Gastrocnemius medialis (tissue), 4 donors: ENCODE measurements at regions not wholly inside any gene's neighbourhood (a gene's known extent, or its start where the extent isn't known, plus 50 kb on each side); places are given as distances from the start of the nearest gene placed in this dataset.

Experiments used
- ATAC-seq, 2 donors: fragments of 150-250 bp; one replicate each; pipeline ENCODE4 v1.9.1; 2016
- DNase-seq, 2 donors: peaks; one replicate each; pipeline ENCODE4 v3.0.0-alpha.2; 2019
- H3K27ac ChIP-seq, 4 donors: fragments of 200-600 bp; sonication (generic); 1 replicate in 1 of 4; 2 replicates in 3 of 4; pipeline ENCODE4 v1.5.1; 2016 to 2018; ENCODE audit warnings: mild to moderate bottlenecking in 2 of 4, moderate library complexity in 1 of 4
- H3K27me3 ChIP-seq, 3 donors: fragments of 200-600 bp; sonication (generic) in 2 of 3; 1 replicate in 1 of 3; 2 replicates in 2 of 3; pipeline versions ENCODE4 v1.5.1 to v1.6.0; 2016 to 2019; ENCODE audit warnings: mild to moderate bottlenecking in 1 of 3, moderate library complexity in 1 of 3
- H3K36me3 ChIP-seq, 2 donors: fragments of 200-600 bp; sonication (generic) in 1 of 2; one replicate each; pipeline ENCODE4 v1.5.1; 2017 to 2018
- H3K4me1 ChIP-seq, 2 donors: fragments of 200-600 bp; sonication (generic) in 1 of 2; one replicate each; pipeline ENCODE4 v1.5.1; 2016 to 2017; ENCODE audit warnings: mild to moderate bottlenecking in 2 of 2
- H3K4me3 ChIP-seq, 4 donors: fragments of 200-600 bp; sonication (generic) in 3 of 4; 1 replicate in 1 of 4; 2 replicates in 3 of 4; pipeline ENCODE4 v1.5.1; 2016 to 2019; ENCODE audit warnings: mild to moderate bottlenecking in 2 of 4
- H3K9me3 ChIP-seq, 3 donors: fragments of 200-600 bp; sonication (generic) in 2 of 3; 1 replicate in 1 of 3; 2 replicates in 2 of 3; pipeline ENCODE4 v1.5.1; 2016 to 2019
- POLR2A ChIP-seq, 2 donors: fragments of 450-650 bp; IDR thresholded peaks; one replicate each; pipeline ENCODE4 v1.6.1; 2017; ENCODE audit warnings: antibody characterized with exemption in 2 of 2, mild to moderate bottlenecking in 2 of 2, moderate library complexity in 2 of 2
- in situ Hi-C, 4 donors: fragments of 200-750 bp; cut with MboI; loops; one replicate each; pipeline versions ENCODE4 v1.15.0 to v1.8.0; 2017; ENCODE audit warnings: low sequenced_read_pairs in 4 of 4
- intact Hi-C: fragments of 100-400 bp; cut with DNase I; formaldehyde crosslinking; loops from one replicate; pipeline ENCODE4 v1.15.1; 2023; ENCODE audit warnings: low total_unique reads
- TF ChIP-seq, protein P1 (sequence below), 5 experiments: fragments of 450-650 bp in 3 of 5; fragments of 200-600 bp in 2 of 5; sonication (generic) in 2 of 5; IDR thresholded peaks in 4 of 5; conservative IDR thresholded peaks in 1 of 5; 1 replicate in 4 of 5; 2 replicates in 1 of 5; pipeline ENCODE4 v1.5.1; 2016 to 2019; ENCODE audit warnings: antibody characterized with exemption in 5 of 5, mild to moderate bottlenecking in 3 of 5, moderate library complexity in 3 of 5

DNA sequence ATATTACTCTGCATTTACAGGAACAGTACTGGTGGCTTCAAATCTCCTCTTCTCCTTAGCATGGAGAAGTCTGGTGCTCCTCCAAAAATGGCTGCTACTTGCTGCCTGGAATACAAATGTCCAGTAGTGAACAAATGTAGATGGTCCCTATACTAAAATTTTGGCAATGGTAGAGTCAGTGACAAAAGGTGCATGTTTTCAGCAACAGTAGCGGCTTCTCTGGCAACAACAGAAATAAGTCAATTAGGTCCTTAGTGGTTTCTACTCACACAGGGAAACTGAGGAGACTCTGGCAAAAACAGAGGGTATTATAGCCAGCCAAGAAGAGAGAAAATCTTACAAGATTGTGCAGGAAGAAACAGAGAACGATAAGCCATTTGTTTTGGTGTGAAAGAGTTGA lies 1368.4 kb upstream of the ADGRL3 start:
- no peak overlapping the region for H3K27ac ChIP-seq
- no peaks in the 10 kb centered on the region for H3K27me3 ChIP-seq
- no peak for TF ChIP-seq POLR2A (IDR thresholded peaks at IDR 0.05)
- TF ChIP-seq, protein P1, sequence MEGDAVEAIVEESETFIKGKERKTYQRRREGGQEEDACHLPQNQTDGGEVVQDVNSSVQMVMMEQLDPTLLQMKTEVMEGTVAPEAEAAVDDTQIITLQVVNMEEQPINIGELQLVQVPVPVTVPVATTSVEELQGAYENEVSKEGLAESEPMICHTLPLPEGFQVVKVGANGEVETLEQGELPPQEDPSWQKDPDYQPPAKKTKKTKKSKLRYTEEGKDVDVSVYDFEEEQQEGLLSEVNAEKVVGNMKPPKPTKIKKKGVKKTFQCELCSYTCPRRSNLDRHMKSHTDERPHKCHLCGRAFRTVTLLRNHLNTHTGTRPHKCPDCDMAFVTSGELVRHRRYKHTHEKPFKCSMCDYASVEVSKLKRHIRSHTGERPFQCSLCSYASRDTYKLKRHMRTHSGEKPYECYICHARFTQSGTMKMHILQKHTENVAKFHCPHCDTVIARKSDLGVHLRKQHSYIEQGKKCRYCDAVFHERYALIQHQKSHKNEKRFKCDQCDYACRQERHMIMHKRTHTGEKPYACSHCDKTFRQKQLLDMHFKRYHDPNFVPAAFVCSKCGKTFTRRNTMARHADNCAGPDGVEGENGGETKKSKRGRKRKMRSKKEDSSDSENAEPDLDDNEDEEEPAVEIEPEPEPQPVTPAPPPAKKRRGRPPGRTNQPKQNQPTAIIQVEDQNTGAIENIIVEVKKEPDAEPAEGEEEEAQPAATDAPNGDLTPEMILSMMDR (IDR thresholded peaks at IDR 0.05 in 4 of 5, conservative IDR thresholded peaks at IDR 0.05 in 1 of 5) = no peak
- no peaks in the 10 kb centered on the region for H3K36me3 ChIP-seq
- H3K9me3 ChIP-seq = no peaks in the 10 kb centered on the region
- no peaks in the 10 kb centered on the region for H3K4me1 ChIP-seq
- in situ Hi-C loops (no loop called here), intact Hi-C loops (no loop called here)
- DNase-seq (no peak), ATAC-seq (no peak)
- H3K4me3 ChIP-seq = no peak overlapping the region

DNA sequence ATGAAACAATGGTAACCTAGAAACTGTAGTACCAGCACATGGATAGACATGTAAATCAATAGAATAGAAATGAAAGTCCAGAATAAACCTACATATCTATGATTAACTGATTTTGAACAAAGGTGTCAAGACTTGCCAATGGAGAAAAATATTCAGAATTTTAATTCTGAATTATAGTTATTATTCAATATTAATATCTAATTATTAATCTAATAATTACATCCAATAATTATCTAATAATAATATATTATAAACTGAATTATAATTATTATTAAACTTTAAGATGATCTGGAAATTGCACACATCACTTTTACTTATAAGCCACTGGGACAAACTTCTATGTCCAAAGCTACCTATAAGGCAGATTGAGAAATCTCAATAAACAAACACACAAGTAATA lies 1365.2 kb upstream of the ADGRL3 start:
- DNase-seq (no peak), ATAC-seq (no peak)
- no peaks in the 10 kb centered on the region for H3K27me3 ChIP-seq
- H3K4me1 ChIP-seq = no peaks in the 10 kb centered on the region
- intact Hi-C loops = no loop called here
- TF ChIP-seq, protein P1 (IDR thresholded peaks at IDR 0.05 in 4 of 5, conservative IDR thresholded peaks at IDR 0.05 in 1 of 5) = no peak
- TF ChIP-seq POLR2A (IDR thresholded peaks at IDR 0.05) = no peak
- no peak overlapping the region for H3K4me3 ChIP-seq
- H3K36me3 ChIP-seq = no peaks in the 10 kb centered on the region
- no peak overlapping the region for H3K27ac ChIP-seq
- H3K9me3 ChIP-seq = no peaks in the 10 kb centered on the region
- in situ Hi-C loops = no loop called here

DNA sequence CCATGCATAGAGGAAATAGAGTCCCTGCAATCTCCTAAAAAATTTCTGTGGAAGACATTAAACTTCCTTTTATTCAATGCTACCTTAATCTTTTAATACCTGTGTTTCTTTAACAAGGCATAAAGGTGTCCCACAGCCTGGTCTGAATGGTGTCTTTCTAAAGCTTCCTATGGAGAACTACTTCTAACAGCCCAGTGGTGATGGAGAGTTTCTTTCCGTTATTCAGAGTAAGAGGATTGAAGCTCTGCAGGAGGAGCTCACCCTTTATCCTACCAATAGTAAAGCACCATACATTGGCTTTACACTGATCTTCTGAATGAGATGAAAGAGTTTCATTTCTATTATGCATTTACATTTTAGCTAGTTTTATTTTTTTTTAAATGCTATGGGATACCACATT lies 1362.4 kb upstream of the ADGRL3 start:
- no peak for DNase-seq
- TF ChIP-seq, protein P1 (IDR thresholded peaks at IDR 0.05 in 4 of 5, conservative IDR thresholded peaks at IDR 0.05 in 1 of 5) = no peak
- no peak for TF ChIP-seq POLR2A (IDR thresholded peaks at IDR 0.05)
- H3K27me3 ChIP-seq = no peaks in the 10 kb centered on the region
- no peaks in the 10 kb centered on the region for H3K4me1 ChIP-seq
- no peaks in the 10 kb centered on the region for H3K9me3 ChIP-seq
- intact Hi-C loops = no loop called here
- no peak overlapping the region for H3K4me3 ChIP-seq
- in situ Hi-C loops = no loop called here
- H3K36me3 ChIP-seq = no peaks in the 10 kb centered on the region
- ATAC-seq = no peak
- H3K27ac ChIP-seq = no peak overlapping the region

DNA sequence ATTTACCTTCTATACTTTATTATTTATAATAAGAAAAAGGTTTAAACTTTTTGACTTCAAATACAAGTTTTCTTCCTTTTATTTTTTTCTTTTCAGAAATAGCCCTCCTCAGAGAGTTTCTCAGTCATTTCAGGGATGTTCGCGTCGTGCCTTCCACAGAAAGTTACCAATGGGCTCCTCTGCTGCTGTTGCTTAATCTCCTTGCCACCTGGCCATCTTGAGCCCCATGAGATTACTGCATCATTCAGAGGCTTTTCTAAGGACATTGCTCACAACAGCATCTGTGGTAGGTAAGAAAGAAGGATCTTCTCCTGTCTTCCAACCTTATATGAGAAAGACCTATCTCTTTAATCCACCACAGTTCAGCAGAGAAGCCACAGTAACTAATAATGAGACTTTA lies 1361.9 kb upstream of the ADGRL3 start:
- no peak overlapping the region for H3K27ac ChIP-seq
- intact Hi-C loops = no loop called here
- no peaks in the 10 kb centered on the region for H3K36me3 ChIP-seq
- no peak overlapping the region for H3K4me3 ChIP-seq
- no peak for TF ChIP-seq POLR2A (IDR thresholded peaks at IDR 0.05)
- TF ChIP-seq, protein P1 (IDR thresholded peaks at IDR 0.05 in 4 of 5, conservative IDR thresholded peaks at IDR 0.05 in 1 of 5) = no peak
- ATAC-seq = no peak
- in situ Hi-C loops = no loop called here
- H3K27me3 ChIP-seq = no peaks in the 10 kb centered on the region
- no peaks in the 10 kb centered on the region for H3K4me1 ChIP-seq
- no peaks in the 10 kb centered on the region for H3K9me3 ChIP-seq
- DNase-seq = no peak

DNA sequence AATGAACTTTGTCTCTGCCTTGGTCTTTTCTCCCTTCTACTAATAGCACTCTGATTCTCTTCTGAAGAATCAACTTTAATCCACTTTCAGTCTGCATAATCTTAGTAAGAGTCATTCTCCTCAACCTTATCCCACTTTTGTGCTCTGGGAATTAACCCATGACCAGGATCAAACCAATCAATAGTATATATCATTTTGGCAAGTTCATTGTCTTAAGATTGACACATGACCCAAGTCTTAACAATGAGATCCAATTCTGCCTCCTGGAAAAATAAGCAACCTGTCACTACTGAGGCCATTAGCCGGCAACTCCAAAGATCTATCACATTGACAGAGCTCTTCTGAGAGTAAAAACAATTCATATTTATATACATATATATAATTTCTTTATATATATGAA lies 1358.4 kb upstream of the ADGRL3 start:
- no peaks in the 10 kb centered on the region for H3K4me1 ChIP-seq
- TF ChIP-seq, protein P1 (IDR thresholded peaks at IDR 0.05 in 4 of 5, conservative IDR thresholded peaks at IDR 0.05 in 1 of 5) = no peak
- no peak for TF ChIP-seq POLR2A (IDR thresholded peaks at IDR 0.05)
- H3K36me3 ChIP-seq = no peaks in the 10 kb centered on the region
- no peak overlapping the region for H3K4me3 ChIP-seq
- in situ Hi-C loops (no loop called here), intact Hi-C loops (no loop called here)
- H3K27me3 ChIP-seq = no peaks in the 10 kb centered on the region
- ATAC-seq (no peak), DNase-seq (no peak)
- no peak overlapping the region for H3K27ac ChIP-seq
- no peaks in the 10 kb centered on the region for H3K9me3 ChIP-seq
